NT2/D1 (cell line): ENCODE measurements at regions not wholly inside any gene's neighbourhood (a gene's known extent, or its start where the extent isn't known, plus 50 kb on each side); places are given as distances from the start of the nearest gene placed in this dataset.

Source experiments
- YY1 ChIP-seq: IDR thresholded peaks from 2 replicates; pipeline ENCODE4 v1.6.1; 2011; ENCODE audit not compliant: insufficient read length, insufficient read depth
- ZNF274 ChIP-seq: IDR thresholded peaks from 2 replicates; pipeline ENCODE4 v1.6.1; 2011; ENCODE audit warnings: mild to moderate bottlenecking, low read depth, low read length

DNA sequence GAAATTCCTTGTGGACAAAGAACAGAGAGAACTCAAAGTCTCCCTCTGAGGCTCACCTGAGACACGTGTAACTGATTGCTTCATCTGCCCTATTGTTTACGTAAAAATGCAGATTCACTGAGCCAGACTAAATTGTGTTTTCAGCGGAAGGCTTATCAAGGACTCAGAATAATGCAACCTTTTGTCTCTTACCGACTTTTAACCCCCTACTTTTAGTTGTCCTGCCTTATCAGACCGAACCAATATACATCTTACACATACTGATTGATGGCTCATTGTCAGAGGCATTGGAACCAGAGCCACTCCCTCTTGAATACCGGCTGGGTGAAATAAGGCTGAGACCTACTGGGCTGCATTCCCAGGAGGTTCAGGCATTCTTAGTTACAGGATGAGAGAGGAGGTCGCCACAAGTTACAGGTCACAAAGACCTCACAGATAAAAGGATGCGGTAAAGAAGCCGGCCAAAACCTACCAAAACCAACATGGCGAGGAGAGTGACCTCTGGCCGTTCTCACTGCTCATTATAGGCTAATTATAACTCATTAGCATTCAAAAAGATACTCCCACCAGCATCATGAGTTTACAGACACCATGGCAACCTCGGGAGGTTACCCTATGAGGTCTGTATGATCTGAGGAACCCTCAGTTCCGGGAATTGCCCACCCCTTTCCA lies 95.5 kb upstream of the ZNF184 start:
- no peak for TF ChIP-seq YY1
- no peak for TF ChIP-seq ZNF274
